CD4-positive, alpha-beta T cell treated with Interleukin-4 for 4 hours (primary cell): ENCODE measurements at regions not wholly inside any gene's neighbourhood (a gene's known extent, or its start where the extent isn't known, plus 50 kb on each side); places are given as distances from the start of the nearest gene placed in this dataset.

Experiments
- DNase-seq: peaks from one replicate; pipeline ENCODE4 v3.0.0-alpha.2; 2020

GRCh38 chr7:67771846-67772605 lies 775.4 kb downstream of the TYW1 start:
- no peak for DNase-seq

GRCh38 chr7:67773081-67773480 lies 776.4 kb downstream of the TYW1 start:
- DNase-seq = no peak

GRCh38 chr7:67777119-67777518 lies 780.5 kb downstream of the TYW1 start:
- DNase-seq = no peak

- DNase-seq = no peak
Observed at GRCh38 chr7:67781841-67782240, 785.2 kb downstream of the TYW1 start.

- DNase-seq = no peak
Observed at GRCh38 chr7:67786021-67786420, 789.4 kb downstream of the TYW1 start.

- DNase-seq = no peak
Observed at GRCh38 chr7:67788669-67789068, 792.0 kb downstream of the TYW1 start.

GRCh38 chr7:67791918-67792317 lies 795.3 kb downstream of the TYW1 start:
- DNase-seq = no peak

GRCh38 chr7:67794544-67794943 lies 797.9 kb downstream of the TYW1 start:
- no peak for DNase-seq

GRCh38 chr7:67803789-67804188 lies 807.2 kb downstream of the TYW1 start:
- no peak for DNase-seq

- no peak for DNase-seq
Observed at GRCh38 chr7:67805921-67806471, 809.4 kb downstream of the TYW1 start.

GRCh38 chr7:67807826-67808225 lies 811.2 kb downstream of the TYW1 start:
- DNase-seq = no peak

- DNase-seq = no peak
Observed at GRCh38 chr7:67809586-67809985, 813.0 kb downstream of the TYW1 start.

GRCh38 chr7:67813621-67814292 lies 817.1 kb downstream of the TYW1 start:
- DNase-seq = no peak

- no peak for DNase-seq
Observed at GRCh38 chr7:67817481-67817880, 820.8 kb downstream of the TYW1 start.

GRCh38 chr7:67821116-67821515 lies 824.5 kb downstream of the TYW1 start:
- no peak for DNase-seq

GRCh38 chr7:67823345-67823744 lies 826.7 kb downstream of the TYW1 start:
- no peak for DNase-seq

GRCh38 chr7:67825356-67825755 lies 828.7 kb downstream of the TYW1 start:
- DNase-seq = no peak

GRCh38 chr7:67841896-67842295 lies 845.3 kb downstream of the TYW1 start:
- DNase-seq = no peak

GRCh38 chr7:67842571-67842970 lies 845.9 kb downstream of the TYW1 start:
- DNase-seq = no peak

- no peak for DNase-seq
Observed at GRCh38 chr7:67843001-67843565, 846.5 kb downstream of the TYW1 start.

GRCh38 chr7:67843615-67844014 lies 847.0 kb downstream of the TYW1 start:
- DNase-seq = no peak

GRCh38 chr7:67847092-67847787 lies 850.6 kb downstream of the TYW1 start:
- DNase-seq = no peak
